Muscle layer of duodenum (tissue), 2 donors: ENCODE measurements at regions not wholly inside any gene's neighbourhood (a gene's known extent, or its start where the extent isn't known, plus 50 kb on each side); places are given as distances from the start of the nearest gene placed in this dataset.
A peak's percentile ranks its signal among the peaks of the same experiment; 100 is the strongest.
"Not testable (repeated sequence)": the region's sequence is repeated elsewhere in the genome, so short reads cannot be mapped to it uniquely, and the experiment has no call there.

ENCODE experiments used
- H3K27ac ChIP-seq: one replicate; pipeline ENCODE4 v1.7.0; 2013; ENCODE audit warnings: mild to moderate bottlenecking, low read length
- H3K27me3 ChIP-seq: one replicate; pipeline ENCODE4 v1.7.0; 2013; ENCODE audit warnings: low read depth, mild to moderate bottlenecking, control low read depth, low read length
- H3K36me3 ChIP-seq, 2 donors: one replicate each; pipeline ENCODE4 v1.7.0; 2013; ENCODE audit warnings: low read length in 2 of 2, control low read depth in 1 of 2, mild to moderate bottlenecking in 1 of 2; ENCODE audit not compliant: insufficient read depth in 2 of 2, control insufficient read depth in 1 of 2
- H3K4me1 ChIP-seq, 2 donors: one replicate each; pipeline ENCODE4 v1.7.0; 2013; ENCODE audit warnings: low read length in 2 of 2, mild to moderate bottlenecking in 2 of 2, control low read depth in 1 of 2, moderate library complexity in 1 of 2; ENCODE audit not compliant: insufficient read depth in 2 of 2, control insufficient read depth in 1 of 2
- H3K4me3 ChIP-seq, 2 donors: one replicate each; pipeline ENCODE4 v1.7.0; 2013; ENCODE audit warnings: low read length in 2 of 2, low read depth in 1 of 2, mild to moderate bottlenecking in 1 of 2
- H3K9me3 ChIP-seq, 2 donors: one replicate each; pipeline ENCODE4 v1.7.0; 2013; ENCODE audit warnings: low read length in 2 of 2, control low read depth in 1 of 2, mild to moderate bottlenecking in 1 of 2; ENCODE audit not compliant: control insufficient read depth in 1 of 2
- donor health status: healthy.

- Histone ChIP-seq H3K4me1 (no peaks in the 10 kb centered on the region), H3K4me3 (no peak overlapping the region), H3K27me3 (peaks cover 34% of the 10 kb centered on the region), H3K36me3 (no peaks in the 10 kb centered on the region), H3K27ac (no peak overlapping the region), H3K9me3 (no peaks in the 10 kb centered on the region)
Measured at GRCh38 chr6:27550692-27551091, 77.8 kb upstream of the ZNF184 start.

GRCh38 chr6:27549241-27549598, 76.3 kb upstream of the ZNF184 start:
- H3K27ac ChIP-seq, H3K36me3 ChIP-seq, H3K4me3 ChIP-seq, H3K9me3 ChIP-seq: not testable (repeated sequence)
- Histone ChIP-seq H3K27me3 (peaks cover 48% of the 10 kb centered on the region), H3K4me1 (peaks cover 0 to 11% of the 10 kb centered on the region in 2 donors)

GRCh38 chr6:27547157-27548075, 74.5 kb upstream of the ZNF184 start:
- no peak overlapping the region for H3K4me3 ChIP-seq
- peaks cover 0 to 11% of the 10 kb centered on the region in 2 donors for H3K4me1 ChIP-seq
- no peak overlapping the region for H3K27ac ChIP-seq
- peaks cover 0 to 4% of the 10 kb centered on the region in 2 donors for H3K9me3 ChIP-seq
- no peaks in the 10 kb centered on the region for H3K36me3 ChIP-seq
- H3K27me3 ChIP-seq: peaks cover 49% of the 10 kb centered on the region

GRCh38 chr6:27546522-27546921, 73.6 kb upstream of the ZNF184 start:
- Histone ChIP-seq H3K27me3 (peaks cover 51% of the 10 kb centered on the region), H3K9me3 (peaks cover 0 to 7% of the 10 kb centered on the region in 2 donors), H3K4me1 (peaks cover 0 to 11% of the 10 kb centered on the region in 2 donors), H3K27ac (no peak overlapping the region), H3K36me3 (no peaks in the 10 kb centered on the region), H3K4me3 (no peak overlapping the region)

GRCh38 chr6:27545271-27546046, 72.6 kb upstream of the ZNF184 start:
- peak overlapping the region; percentile 25 to 26 for H3K4me3 ChIP-seq
- H3K27me3 ChIP-seq: peaks cover 51% of the 10 kb centered on the region
- H3K9me3 ChIP-seq: peaks cover 0 to 7% of the 10 kb centered on the region in 2 donors
- H3K4me1 ChIP-seq: peaks cover 0 to 11% of the 10 kb centered on the region in 2 donors
- no peaks in the 10 kb centered on the region for H3K36me3 ChIP-seq
- no peak overlapping the region for H3K27ac ChIP-seq

DNA sequence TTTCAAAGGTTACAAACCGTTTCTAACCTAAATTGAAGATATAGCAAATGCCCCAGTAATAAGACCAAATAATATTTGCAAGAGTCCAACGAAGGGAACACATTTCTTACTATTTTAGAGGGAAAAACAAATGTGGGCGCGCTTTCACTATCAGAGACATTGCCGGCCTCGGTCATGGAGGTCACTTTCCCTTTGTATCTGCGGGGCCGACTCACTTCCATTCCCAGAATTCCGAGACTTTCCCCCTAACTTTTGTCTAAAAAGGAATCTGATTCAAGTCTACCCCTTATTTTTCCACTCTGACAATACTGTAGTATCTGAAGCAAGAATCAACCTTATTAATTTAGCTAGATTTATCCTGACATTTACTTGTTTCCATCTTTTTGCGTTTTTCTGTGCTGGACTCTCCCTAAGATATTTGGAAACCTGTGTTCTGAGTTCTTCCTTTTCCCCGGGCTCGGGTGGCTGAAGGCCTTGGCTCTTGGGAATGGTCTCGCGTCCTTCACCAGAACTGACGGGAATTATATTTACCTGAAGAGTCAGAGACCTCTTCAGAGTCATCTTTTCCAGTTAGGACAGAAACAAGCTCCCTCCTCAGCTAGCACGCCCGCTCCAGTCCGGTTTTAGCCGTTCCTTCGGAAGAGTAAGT, 71.8 kb upstream of the ZNF184 start:
- Histone ChIP-seq H3K36me3 (no peaks in the 10 kb centered on the region), H3K4me3 (peak overlapping the region; percentile 25 to 26), H3K9me3 (peaks cover 0 to 7% of the 10 kb centered on the region in 2 donors), H3K4me1 (peaks cover 0 to 11% of the 10 kb centered on the region in 2 donors), H3K27me3 (peaks cover 51% of the 10 kb centered on the region), H3K27ac (no peak overlapping the region)

- H3K27ac ChIP-seq, H3K36me3 ChIP-seq, H3K9me3 ChIP-seq: not testable (repeated sequence)
- H3K4me3 ChIP-seq: peak overlapping the region in 1 of 2 donors; percentile 25
- H3K27me3 ChIP-seq: peaks cover 51% of the 10 kb centered on the region
- peaks cover 0 to 11% of the 10 kb centered on the region in 2 donors for H3K4me1 ChIP-seq
Measured at GRCh38 chr6:27544135-27544534, 71.2 kb upstream of the ZNF184 start.

- peaks cover 0 to 11% of the 10 kb centered on the region in 2 donors for H3K4me1 ChIP-seq
- H3K36me3 ChIP-seq: no peaks in the 10 kb centered on the region
- peaks cover 45% of the 10 kb centered on the region for H3K27me3 ChIP-seq
- no peak overlapping the region for H3K27ac ChIP-seq
- no peak overlapping the region for H3K4me3 ChIP-seq
- peaks cover 0 to 7% of the 10 kb centered on the region in 2 donors for H3K9me3 ChIP-seq
Measured at GRCh38 chr6:27542485-27542884, 69.6 kb upstream of the ZNF184 start.

DNA sequence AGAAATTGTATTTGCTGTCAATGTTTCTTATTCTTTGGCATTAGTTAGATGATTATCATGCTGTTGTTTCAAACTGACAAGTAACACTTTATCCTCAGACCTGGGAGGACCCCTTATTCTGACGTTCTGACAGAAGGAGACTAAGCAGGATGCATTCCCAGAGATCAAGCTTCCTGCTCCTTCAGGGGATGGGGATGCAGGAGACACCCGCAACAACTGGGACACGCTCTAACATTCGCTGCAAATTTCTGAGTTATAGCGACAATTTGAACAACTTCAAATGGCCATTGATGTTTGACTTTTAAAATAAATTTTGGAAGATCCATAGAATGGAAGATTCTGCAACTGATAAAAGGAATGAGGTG, 69.0 kb upstream of the ZNF184 start:
- peaks cover 39% of the 10 kb centered on the region for H3K27me3 ChIP-seq
- peaks cover 0 to 11% of the 10 kb centered on the region in 2 donors for H3K4me1 ChIP-seq
- no peak overlapping the region for H3K27ac ChIP-seq
- peaks cover 0 to 7% of the 10 kb centered on the region in 2 donors for H3K9me3 ChIP-seq
- no peaks in the 10 kb centered on the region for H3K36me3 ChIP-seq
- no peak overlapping the region for H3K4me3 ChIP-seq

- peaks cover 0 to 11% of the 10 kb centered on the region in 2 donors for H3K4me1 ChIP-seq
- peaks cover 0 to 7% of the 10 kb centered on the region in 2 donors for H3K9me3 ChIP-seq
- peaks cover 35% of the 10 kb centered on the region for H3K27me3 ChIP-seq
- H3K27ac ChIP-seq: no peak overlapping the region
- no peaks in the 10 kb centered on the region for H3K36me3 ChIP-seq
- H3K4me3 ChIP-seq: no peak overlapping the region
Measured at GRCh38 chr6:27541212-27541932, 68.5 kb upstream of the ZNF184 start.
